Calu3 (cell line): ENCODE measurements at regions not wholly inside any gene's neighbourhood (a gene's known extent, or its start where the extent isn't known, plus 50 kb on each side); places are given as distances from the start of the nearest gene placed in this dataset.

Source experiments
- BruUV-seq: library from RNA; stranded (reverse); fragments of 400-500 nt; replicated peaks from 2 replicates; lab custom pipeline; 2021; lab: Mats Ljungman, UMichigan
- CTCF ChIA-PET: fragments of 300-600 bp; sonication (Branson Sonifier 250); formaldehyde crosslinking; loops from one replicate; lab custom pipeline; 2022; ENCODE audit warnings: antibody characterized with exemption; lab: Charles Lee
- DNase-seq: peaks from one replicate; pipeline ENCODE4 v3.0.0; 2022
- H3K27ac Mint-ChIP-seq: one replicate; pipeline ENCODE4 v1.8.0; 2022; ENCODE audit warnings: mixed read lengths; ENCODE audit not compliant: unreplicated experiment
- H3K27me3 Mint-ChIP-seq: one replicate; pipeline ENCODE4 v1.8.0; 2022; ENCODE audit warnings: mixed read lengths; ENCODE audit not compliant: unreplicated experiment
- H3K36me3 Mint-ChIP-seq: one replicate; pipeline ENCODE4 v1.8.0; 2022; ENCODE audit warnings: mild to moderate bottlenecking, moderate library complexity, mixed read lengths; ENCODE audit not compliant: insufficient read depth, unreplicated experiment
- H3K4me1 Mint-ChIP-seq: one replicate; pipeline ENCODE4 v1.8.0; 2022; ENCODE audit warnings: mild to moderate bottlenecking, low read depth, mixed read lengths; ENCODE audit not compliant: unreplicated experiment
- H3K4me3 Mint-ChIP-seq: one replicate; pipeline ENCODE4 v1.8.0; 2022; ENCODE audit warnings: mild to moderate bottlenecking, low read depth, moderate library complexity, mixed read lengths; ENCODE audit not compliant: unreplicated experiment
- H3K9me3 Mint-ChIP-seq: one replicate; pipeline ENCODE4 v1.8.0; 2022; ENCODE audit warnings: low read depth, mixed read lengths; ENCODE audit not compliant: unreplicated experiment
- CTCF ChIP-seq: fragments of 200-600 bp; IDR thresholded peaks from one replicate; pipeline ENCODE4 v1.8.0; 2022; ENCODE audit warnings: antibody characterized with exemption; ENCODE audit not compliant: unreplicated experiment
- intact Hi-C: fragments of 100-400 bp; cut with micrococcal nuclease; formaldehyde crosslinking; loops from one replicate; pipeline ENCODE4 v1.10.0; 2022; ENCODE audit not compliant: unreplicated experiment

- no peak overlapping the region for H3K27ac Mint-ChIP-seq
- CTCF ChIA-PET = no interaction called here
- no peak overlapping the region for H3K4me3 Mint-ChIP-seq
- no peaks in the 10 kb centered on the region for H3K4me1 Mint-ChIP-seq
- no peaks in the 10 kb centered on the region for H3K36me3 Mint-ChIP-seq
- TF ChIP-seq CTCF = no peak
- peaks cover 3% of the 10 kb centered on the region for H3K9me3 Mint-ChIP-seq
- no peak for DNase-seq
- no peaks in the 10 kb centered on the region for H3K27me3 Mint-ChIP-seq
- no TSS peak for BruUV-seq
- intact Hi-C loops = no loop called here
Measured at GRCh38 chr18:29882620-29883019, 1159.9 kb downstream of the DSC3 start.

GRCh38 chr18:29879763-29880162, 1162.8 kb downstream of the DSC3 start:
- Mint-ChIP-seq H3K9me3 (peaks cover 8% of the 10 kb centered on the region), H3K27ac (no peak overlapping the region), H3K4me1 (no peaks in the 10 kb centered on the region), H3K27me3 (no peaks in the 10 kb centered on the region), H3K4me3 (no peak overlapping the region), H3K36me3 (no peaks in the 10 kb centered on the region)
- no TSS peak for BruUV-seq
- DNase-seq = no peak
- CTCF ChIA-PET = interaction anchor here (1.4 kb wide), 1 partner anchor 402 kb away, joined by 3 read pairs; no protein-coding TSS in a partner anchor
- TF ChIP-seq CTCF = no peak
- intact Hi-C loops = loop anchor here (10.0 kb wide), 1 partner anchor 1095 kb away; no protein-coding TSS in a partner anchor

GRCh38 chr18:29874519-29875098, 1167.9 kb downstream of the DSC3 start:
- TF ChIP-seq CTCF = peak; percentile 62
- H3K4me1 Mint-ChIP-seq = no peaks in the 10 kb centered on the region
- intact Hi-C loops = loop anchor here (1.0 to 10.0 kb wide), 3 partner anchors 406 to 1100 kb away; no protein-coding TSS in a partner anchor
- peak; percentile 58 for DNase-seq
- peaks cover 8% of the 10 kb centered on the region for H3K9me3 Mint-ChIP-seq
- no peaks in the 10 kb centered on the region for H3K36me3 Mint-ChIP-seq
- BruUV-seq = no TSS peak
- CTCF ChIA-PET = interaction anchor here (0.7 to 2.2 kb wide), 5 partner anchors 33 to 1015 kb away, joined by 3 to 17 read pairs (median 6); no protein-coding TSS in a partner anchor
- no peak overlapping the region for H3K4me3 Mint-ChIP-seq
- H3K27me3 Mint-ChIP-seq = no peaks in the 10 kb centered on the region
- H3K27ac Mint-ChIP-seq = no peak overlapping the region

GRCh38 chr18:29873211-29873610, 1169.3 kb downstream of the DSC3 start:
- no peaks in the 10 kb centered on the region for H3K36me3 Mint-ChIP-seq
- DNase-seq = no peak
- no peaks in the 10 kb centered on the region for H3K4me1 Mint-ChIP-seq
- no peaks in the 10 kb centered on the region for H3K27me3 Mint-ChIP-seq
- no TSS peak for BruUV-seq
- TF ChIP-seq CTCF = no peak
- no peak overlapping the region for H3K27ac Mint-ChIP-seq
- intact Hi-C loops = loop anchor here (10.0 kb wide), 1 partner anchor 1102 kb away; no protein-coding TSS in a partner anchor
- CTCF ChIA-PET = interaction anchor here (2.1 to 2.2 kb wide), 2 partner anchors 408 to 1016 kb away, joined by 11 to 17 read pairs; no protein-coding TSS in a partner anchor
- H3K9me3 Mint-ChIP-seq = peaks cover 5% of the 10 kb centered on the region
- no peak overlapping the region for H3K4me3 Mint-ChIP-seq
